NT2/D1 (cell line): ENCODE measurements at regions not wholly inside any gene's neighbourhood (a gene's known extent, or its start where the extent isn't known, plus 50 kb on each side); places are given as distances from the start of the nearest gene placed in this dataset.

Source experiments
- YY1 ChIP-seq: IDR thresholded peaks from 2 replicates; pipeline ENCODE4 v1.6.1; 2011; ENCODE audit not compliant: insufficient read length, insufficient read depth
- ZNF274 ChIP-seq: IDR thresholded peaks from 2 replicates; pipeline ENCODE4 v1.6.1; 2011; ENCODE audit warnings: mild to moderate bottlenecking, low read depth, low read length

GRCh38 chr2:220585241-220585640 is 957.8 kb downstream of the SLC4A3 start:
- TF ChIP-seq YY1 (no peak), ZNF274 (no peak)
